ENCODE measurements at regions not wholly inside any gene's neighbourhood (a gene's known extent, or its start where the extent isn't known, plus 50 kb on each side); places are given as distances from the start of the nearest gene placed in this dataset.
A peak's percentile ranks its signal among the peaks of the same experiment; 100 is the strongest.

- TF ChIP-seq JUND (IDR thresholded peaks at IDR 0.05; ENCODE audit: borderline replicate concordance, low read depth, low read length) (peak; percentile 33; the same call in 1 of the 2 replicates), JUND (tag; IDR thresholded peaks at IDR 0.05; ENCODE audit: borderline replicate concordance, low read depth, low read length) (peak; percentile 63; the same call in 1 of the 3 replicates), BMI1 (IDR thresholded peaks at IDR 0.05; ENCODE audit: low read length) (no peak)
Observed at GRCh38 chr18:53796040-53796729, 428.3 kb downstream of the MBD2 start (continued).

GRCh38 chr18:53795610-53796009 is 428.9 kb downstream of the MBD2 start:
- Histone ChIP-seq H3K27me3 (ENCODE audit: control insufficient read depth in 2 of 2, insufficient read depth in 2 of 2, low read length in 2 of 2) (no peaks in the 10 kb centered on the region), H3K4me3 (no peak overlapping the region), H3K9ac (ENCODE audit: insufficient read depth in 1 of 2, low read depth in 2 of 2, low read length in 2 of 2) (no peak overlapping the region), H3K4me2 (ENCODE audit: insufficient read depth, low read length) (no peak overlapping the region), H4K20me1 (replicated peaks; ENCODE audit: control insufficient read depth, insufficient read depth, low read length) (no peaks in the 10 kb centered on the region), H3K9me3 (replicated peaks; ENCODE audit: control insufficient read depth, insufficient read depth, low read depth, low read length) (no peaks in the 10 kb centered on the region), H2AFZ (ENCODE audit: low read depth, low read length) (no peak overlapping the region), H3K79me2 (ENCODE audit: control insufficient read depth, insufficient read depth, low read length) (no peaks in the 10 kb centered on the region), H3K36me3 (ENCODE audit: control insufficient read depth, insufficient read depth, low read length) (no peaks in the 10 kb centered on the region), H3K4me1 (replicated peaks in 1 of 2; ENCODE audit: control insufficient read depth in 2 of 2, insufficient read depth in 2 of 2, low read length in 2 of 2) (no peaks in the 10 kb centered on the region), H3K9me1 (ENCODE audit: control insufficient read depth, insufficient read depth, low read length) (no peaks in the 10 kb centered on the region), H3K27ac (ENCODE audit: extremely low read depth, low read depth, low read length) (no peak overlapping the region)
- ChIA-PET CTCF (ENCODE audit: low intra/inter-chr PET ratio) (no interaction called here), POLR2A (no interaction called here)
- ATAC-seq (no peak), FAIRE-seq (no peak), DNase-seq (ENCODE audit: extremely low read depth in 1 of 4, low spot score in 3 of 4) (no peak)
- no peak for TF ChIP-seq HLTF (IDR thresholded peaks at IDR 0.05)
- no peak for TF ChIP-seq ZNF518B (CRISPR knock-in tag; IDR thresholded peaks at IDR 0.05)
- TF ChIP-seq ETV6 (IDR thresholded peaks at IDR 0.05; ENCODE audit: borderline replicate concordance in 1 of 2, low read depth in 2 of 2, low read length in 1 of 2): no peak
- TF ChIP-seq ETV6 (CRISPR knock-in tag; IDR thresholded peaks at IDR 0.05; ENCODE audit: borderline replicate concordance): no peak
- TF ChIP-seq, protein P1, sequence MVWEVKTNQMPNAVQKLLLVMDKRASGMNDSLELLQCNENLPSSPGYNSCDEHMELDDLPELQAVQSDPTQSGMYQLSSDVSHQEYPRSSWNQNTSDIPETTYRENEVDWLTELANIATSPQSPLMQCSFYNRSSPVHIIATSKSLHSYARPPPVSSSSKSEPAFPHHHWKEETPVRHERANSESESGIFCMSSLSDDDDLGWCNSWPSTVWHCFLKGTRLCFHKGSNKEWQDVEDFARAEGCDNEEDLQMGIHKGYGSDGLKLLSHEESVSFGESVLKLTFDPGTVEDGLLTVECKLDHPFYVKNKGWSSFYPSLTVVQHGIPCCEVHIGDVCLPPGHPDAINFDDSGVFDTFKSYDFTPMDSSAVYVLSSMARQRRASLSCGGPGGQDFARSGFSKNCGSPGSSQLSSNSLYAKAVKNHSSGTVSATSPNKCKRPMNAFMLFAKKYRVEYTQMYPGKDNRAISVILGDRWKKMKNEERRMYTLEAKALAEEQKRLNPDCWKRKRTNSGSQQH (CRISPR knock-in tag; IDR thresholded peaks at IDR 0.05): peak; percentile 86; the same call in 1 of the 2 replicates
- TF ChIP-seq ELF4 (CRISPR knock-in tag; IDR thresholded peaks at IDR 0.05): peak; percentile 54; the same call in 1 of the 2 replicates
- TF ChIP-seq ZNF175 (CRISPR knock-in tag; IDR thresholded peaks at IDR 0.05; ENCODE audit: low read depth): peak; percentile 20; the same call in 1 of the 2 replicates
- in situ Hi-C loops (cut with MboI): no loop called here
- BruUV-seq (replicated peaks): no TSS peak
- intact Hi-C loops (cut with micrococcal nuclease): no loop called here

Measured in K562 (cell line).